NCI-H146 treated with DMSO at 0.1 percent for 48 hours (cell line): ENCODE measurements at regions not wholly inside any gene's neighbourhood (a gene's known extent, or its start where the extent isn't known, plus 50 kb on each side); places are given as distances from the start of the nearest gene placed in this dataset.
"Not testable (repeated sequence)": the region's sequence is repeated elsewhere in the genome, so short reads cannot be mapped to it uniquely, and the experiment has no call there.

ENCODE experiments used
- DNase-seq: peaks from one replicate; lab custom pipeline; 2025; ENCODE audit not compliant: unreplicated experiment; lab: John Stamatoyannopoulos, UW

DNA sequence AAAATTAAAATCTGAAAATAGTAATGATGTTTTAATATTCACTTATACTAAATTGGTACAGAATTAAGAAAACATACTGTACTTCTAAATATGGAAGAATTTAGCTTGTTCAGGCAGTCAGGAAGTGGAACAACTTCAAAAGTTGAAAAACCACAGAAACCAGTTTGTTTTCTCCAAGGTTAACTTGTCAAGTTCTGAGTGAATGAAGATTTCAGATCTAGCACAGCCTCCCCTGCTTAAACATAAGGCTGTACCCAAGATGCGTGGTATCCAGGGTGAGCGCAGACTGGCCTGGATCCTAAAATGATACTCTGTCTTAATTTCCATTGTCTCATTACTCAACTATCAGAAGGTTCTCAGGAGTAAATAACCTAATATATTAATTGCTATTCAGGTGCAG is 730.7 kb upstream of the KIF2B start:
- no peak for DNase-seq

DNA sequence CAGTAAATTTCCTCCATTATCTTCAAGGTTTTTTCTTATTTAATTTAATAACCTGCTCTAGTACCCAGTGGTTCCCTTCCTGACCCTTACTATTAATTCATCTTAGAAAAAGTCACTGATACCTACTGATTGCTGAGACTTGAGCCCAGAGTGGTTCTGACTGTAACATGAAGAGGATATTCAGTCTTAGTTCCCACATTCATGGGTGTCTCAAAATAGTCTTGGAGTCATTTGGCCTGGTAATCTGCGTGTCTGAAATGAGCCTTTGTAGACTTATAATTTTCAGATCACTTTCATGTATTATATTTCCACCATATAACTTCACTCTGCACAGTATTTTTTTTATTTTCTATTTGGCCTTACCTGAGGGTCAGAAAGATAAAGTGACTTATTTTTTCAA is 732.0 kb upstream of the KIF2B start:
- DNase-seq = no peak

DNA sequence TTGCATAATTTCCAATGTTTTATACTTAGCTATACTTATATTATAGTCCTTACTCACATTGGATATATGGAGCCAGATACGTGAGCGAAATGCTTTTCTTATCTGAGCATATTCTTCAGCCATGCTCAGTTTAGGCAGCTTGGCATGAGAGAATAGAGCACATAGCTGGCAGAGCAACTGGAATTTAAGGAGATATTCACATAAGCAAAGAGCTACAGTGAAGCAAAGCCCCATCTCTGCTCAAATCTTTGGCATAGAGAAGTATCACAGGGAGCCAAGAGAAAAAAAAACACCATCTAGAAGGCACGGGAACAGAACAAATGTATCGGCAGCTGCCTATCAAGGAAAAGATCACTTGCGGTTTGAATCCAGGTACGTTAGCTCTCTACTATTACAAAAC is 734.2 kb upstream of the KIF2B start:
- no peak for DNase-seq

DNA sequence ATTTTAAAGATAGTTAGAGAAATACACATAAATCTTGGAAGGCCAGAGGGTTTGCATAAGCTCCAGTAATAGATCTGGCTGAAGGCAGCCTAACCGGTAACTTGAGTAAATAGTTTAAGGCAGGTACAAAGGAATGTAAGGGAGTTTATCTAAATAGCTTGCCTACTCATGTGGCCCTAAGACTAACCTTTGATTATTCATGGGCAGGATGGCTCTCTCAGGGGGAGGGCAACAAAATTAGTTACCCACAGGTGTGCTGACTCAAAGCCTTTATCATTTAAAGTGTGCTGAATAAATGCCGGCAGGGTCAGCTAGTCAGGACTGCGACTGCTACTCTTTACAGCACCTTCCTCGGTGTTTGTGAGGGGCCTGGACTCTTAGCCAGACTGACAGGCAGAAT is 761.3 kb upstream of the KIF2B start:
- no peak for DNase-seq

DNA sequence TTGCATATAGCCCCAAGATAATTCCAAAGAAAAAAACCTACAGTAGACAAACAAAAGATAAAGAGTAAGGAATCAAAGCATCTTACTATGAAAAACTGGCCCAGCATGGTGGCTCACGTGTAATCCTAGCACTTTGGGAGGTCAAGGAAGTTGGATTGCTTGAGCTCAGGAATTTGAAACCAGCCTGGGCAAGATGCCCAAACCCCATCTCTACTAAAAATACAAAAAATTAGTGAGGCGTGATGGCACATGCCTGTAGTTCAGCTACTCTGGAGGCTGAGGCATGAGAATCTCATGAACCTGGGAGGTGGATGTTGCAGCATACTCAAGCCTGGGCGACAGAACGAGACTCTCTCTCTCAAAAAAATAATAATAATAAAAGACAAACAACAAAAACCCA is 764.7 kb upstream of the KIF2B start:
- DNase-seq = no peak

DNA sequence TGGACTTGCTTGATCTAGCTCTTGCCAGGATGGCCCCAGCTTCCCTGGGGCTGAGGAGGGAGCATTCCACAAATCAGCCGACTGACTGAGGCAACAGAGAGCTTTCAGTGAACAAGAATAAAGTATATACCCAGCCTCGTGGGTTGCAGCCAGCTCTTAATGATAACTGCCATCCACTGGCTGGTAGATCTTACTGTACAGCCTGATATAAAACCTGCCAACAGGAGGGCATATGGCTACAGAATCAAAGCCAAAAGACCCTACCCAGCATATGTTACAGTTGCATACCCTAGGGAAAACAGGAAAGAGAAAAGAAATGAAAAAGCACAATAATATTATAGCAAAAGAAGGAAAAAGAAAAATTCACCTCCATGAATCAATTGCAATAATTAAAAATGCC is 775.9 kb upstream of the KIF2B start:
- no peak for DNase-seq

DNA sequence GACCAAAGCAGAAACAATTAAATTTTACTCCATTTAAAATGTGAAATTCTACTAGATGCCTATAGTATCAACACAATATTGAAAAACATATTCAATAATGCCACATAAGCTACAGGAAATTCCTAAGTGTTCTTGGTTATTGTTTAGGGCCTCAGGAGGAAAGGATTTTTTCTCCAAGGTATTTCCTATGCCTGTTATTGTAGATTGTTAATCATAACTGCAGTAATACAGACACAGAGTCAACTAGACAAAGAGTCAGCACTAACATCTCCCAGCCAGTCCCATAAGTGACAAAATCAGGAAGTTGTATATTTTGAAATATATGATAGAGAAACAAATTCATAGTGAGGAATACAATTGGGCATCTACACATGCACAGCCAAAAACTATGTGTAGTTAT is 782.7 kb upstream of the KIF2B start:
- DNase-seq = no peak

DNA sequence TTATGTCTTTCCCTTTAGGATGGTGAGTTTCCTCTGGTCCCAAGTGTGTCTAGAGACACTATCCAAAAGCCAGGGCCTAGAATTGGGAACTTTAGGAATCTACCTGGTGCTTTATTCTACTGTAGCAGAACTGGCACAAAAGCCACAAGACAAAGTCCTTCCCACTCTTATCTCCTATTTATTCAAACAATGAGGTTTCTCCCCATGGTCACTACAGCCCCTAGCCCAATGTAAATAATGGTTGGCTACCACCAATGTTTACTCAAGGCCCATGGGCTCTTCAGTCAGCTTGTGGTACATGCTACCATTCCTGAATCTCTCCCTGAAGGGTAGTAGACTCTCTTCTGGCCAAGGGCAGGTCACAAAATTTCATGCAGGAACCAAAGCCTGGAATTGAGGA is 789.4 kb upstream of the KIF2B start:
- DNase-seq = no peak

DNA sequence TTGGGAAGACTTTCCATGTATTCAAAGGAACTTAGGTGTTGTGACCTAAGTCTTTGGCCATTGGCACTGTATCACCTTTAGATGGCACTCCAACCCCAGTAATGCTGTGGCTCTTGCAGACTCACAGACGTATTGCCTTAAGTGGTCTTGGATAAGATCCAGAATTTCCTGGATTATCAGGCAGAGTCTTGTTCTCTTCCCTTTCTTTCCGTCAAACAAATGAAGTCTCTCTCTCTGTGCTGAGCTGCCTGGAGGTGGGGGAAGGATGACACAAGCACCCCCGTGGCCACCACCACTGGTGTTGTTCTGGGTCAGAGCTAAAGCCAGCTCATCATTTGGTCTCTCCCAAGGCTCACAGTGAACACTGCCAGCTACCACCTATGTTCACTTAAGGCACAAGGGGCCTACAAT is 789.9 kb upstream of the KIF2B start:
- DNase-seq = no peak

DNA sequence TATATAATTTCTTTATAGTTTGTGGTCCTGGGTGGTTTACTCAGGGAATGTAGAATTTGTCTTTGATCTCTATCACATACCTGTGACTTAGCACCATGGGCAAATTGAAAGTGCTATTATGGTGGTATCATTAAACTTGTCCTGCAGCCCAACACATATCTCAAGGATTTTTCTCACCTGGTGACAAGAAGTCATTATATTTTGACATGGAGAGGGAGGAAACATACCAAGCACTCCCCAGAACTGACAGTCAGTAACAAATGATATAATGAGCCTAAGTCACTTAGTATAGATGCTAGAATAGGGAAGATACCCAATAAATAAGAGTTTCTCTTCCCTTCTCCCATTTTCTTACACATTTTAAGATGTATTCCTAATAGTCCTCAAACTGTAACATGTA is 805.5 kb upstream of the KIF2B start:
- DNase-seq = no peak

DNA sequence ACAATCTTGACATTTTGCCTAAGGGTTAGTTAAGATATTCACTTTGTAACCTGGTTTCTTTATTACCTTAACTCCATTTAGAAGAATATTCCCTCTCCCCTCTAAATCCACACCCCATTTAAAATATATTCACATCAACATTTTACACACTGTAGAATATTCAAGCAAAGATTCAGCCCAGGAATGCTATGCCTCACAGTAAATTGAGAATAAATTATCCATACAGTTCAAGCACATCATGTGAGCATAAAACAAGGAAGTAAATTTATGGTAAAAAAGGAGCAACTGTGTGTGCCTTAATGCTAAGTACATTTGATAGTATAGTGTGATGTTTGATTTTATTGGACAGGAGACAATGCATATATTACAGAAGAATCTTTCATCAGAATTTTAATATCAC is 806.6 kb upstream of the KIF2B start:
- DNase-seq = no peak

DNA sequence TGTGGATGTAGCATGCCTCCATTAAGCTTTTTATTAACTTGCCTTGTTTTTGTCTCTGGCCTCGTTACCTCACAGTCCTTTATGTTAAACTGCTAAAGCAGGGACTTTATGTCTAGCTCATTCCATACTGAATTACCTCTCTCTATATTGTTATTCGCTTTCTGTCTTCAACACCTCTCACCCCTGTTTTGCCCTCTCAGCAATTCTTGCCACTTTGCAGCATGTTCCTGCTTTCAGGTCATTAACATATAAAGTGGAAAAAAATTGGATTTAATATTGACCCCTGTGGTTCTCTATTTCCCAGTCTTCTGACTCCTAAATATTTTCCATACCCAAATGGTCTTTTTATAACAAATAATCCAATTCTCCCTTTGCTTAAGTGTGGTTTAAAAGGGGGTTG is 810.4 kb upstream of the KIF2B start:
- no peak for DNase-seq

DNA sequence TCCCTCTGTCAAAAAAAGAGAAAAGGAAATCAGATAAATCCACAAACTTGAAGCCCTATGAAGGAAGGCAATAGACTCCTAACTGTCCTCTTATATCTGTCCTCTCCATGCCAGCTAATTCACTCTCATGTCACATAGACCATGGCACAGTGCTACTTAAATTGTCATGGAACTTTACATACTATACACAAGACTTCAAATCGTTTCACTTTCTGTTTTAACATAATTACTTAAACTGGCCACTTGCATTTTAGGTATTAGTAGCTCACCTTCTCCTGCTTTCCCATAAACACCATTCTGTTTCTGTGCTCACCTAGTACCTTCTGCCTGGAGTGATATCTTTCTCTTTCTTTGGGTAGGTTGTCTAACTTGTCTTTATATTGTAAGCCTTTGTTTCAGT is 816.7 kb upstream of the KIF2B start:
- no peak for DNase-seq

DNA sequence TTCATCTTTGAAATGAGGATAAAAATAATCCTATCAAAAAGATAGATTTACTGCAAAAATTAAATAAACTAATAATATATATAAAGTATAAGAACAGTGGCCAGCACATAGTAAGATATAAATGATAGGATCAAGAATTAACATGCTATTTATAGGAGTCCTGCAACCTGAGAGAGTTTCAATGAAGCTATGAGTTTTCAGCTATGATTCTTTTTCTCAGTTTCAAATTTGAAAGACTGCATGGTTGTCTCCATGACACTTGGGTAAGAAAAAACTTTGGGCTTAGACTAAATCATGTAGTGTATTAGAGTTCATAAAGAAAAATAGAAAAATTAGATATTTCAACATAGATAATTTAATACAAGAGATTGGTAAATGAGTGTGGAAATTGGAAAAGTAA is 817.8 kb upstream of the KIF2B start:
- no peak for DNase-seq

DNA sequence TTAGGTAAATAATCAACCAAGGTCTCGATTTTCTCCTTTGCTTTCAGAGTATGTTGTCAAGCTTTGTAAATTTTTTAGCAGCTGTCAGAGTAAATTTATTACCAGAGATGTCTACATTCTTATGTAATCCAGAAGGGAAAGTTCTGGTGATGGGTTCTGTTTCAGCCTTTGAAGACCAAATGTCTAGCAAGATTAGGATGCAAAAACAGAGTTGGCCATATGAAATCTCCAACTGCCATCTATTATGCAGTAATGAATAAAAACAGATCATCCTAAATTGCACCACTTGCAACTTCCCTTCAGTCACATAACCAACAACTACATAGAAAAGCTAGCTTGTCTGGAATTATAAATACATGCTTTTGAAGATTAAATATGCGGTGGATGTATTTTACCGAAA is 826.8 kb upstream of the KIF2B start:
- no peak for DNase-seq

DNA sequence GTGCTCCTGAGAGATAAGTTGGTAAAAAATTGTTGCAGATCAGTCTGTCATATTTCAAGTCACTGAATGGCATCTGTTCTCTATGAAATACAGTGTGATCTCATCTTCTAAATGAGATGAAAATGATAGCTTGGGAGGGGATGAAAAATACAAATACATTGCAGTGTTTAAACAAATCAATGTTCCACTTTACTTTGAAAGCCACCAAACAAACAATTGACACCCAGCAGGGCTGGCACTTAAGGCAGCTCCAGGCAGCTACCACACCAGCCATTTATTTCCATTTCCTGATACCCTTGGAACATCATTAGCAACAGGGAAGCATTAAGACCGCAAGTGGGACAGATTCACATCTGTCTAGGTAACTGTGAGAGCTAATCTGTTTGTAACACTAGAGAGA is 827.6 kb upstream of the KIF2B start:
- no peak for DNase-seq

DNA sequence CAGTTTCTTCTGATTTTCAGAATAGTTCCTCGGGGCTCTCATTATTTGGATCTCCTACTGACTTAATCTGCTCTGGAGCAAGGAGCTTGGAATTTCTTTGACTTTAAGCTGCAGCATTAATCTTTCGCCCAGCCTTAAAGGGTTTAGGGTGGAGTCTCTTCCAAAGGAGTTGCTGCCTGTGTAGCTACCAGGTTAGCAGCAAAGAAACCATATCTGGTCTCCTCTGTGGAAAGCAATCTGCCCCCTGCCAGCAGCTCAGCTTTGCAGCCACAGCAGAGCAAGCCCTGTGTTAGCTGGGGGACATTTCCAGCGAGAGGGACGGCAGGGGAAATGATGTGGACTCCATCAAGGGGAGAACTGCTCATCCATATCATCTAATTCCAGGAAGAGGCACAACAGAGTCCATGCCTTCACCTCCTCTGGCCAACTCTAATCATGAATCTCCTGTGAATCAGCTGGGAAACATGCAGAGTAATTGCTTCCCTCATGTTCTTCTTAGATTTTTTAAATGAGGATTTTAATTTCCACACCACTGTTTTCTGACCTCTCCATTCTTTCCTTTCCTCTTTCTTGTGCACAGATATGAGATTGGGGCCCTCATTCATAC is 827.6 kb upstream of the CA10 start:
- DNase-seq = no peak

DNA sequence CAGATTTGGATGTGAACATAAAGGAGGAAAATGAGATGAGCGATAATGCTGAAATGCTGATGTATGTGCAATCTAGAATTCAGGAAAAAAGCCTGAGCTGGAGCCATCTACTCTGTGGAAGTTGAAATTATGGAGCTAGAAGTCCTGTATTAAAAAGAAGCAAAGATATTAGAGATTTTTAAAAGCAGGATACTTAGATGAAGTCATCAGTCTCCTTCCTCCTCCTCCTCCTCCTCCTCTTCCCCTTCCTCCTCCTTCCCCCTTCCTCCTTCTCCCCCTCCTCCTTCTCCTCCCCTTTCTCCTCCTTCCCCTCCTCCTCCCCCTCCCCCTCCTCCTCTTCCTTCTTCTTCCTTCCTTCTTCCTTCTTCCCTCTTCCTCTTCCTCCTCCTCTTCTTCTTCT is 823.8 kb upstream of the CA10 start:
- no peak for DNase-seq

DNA sequence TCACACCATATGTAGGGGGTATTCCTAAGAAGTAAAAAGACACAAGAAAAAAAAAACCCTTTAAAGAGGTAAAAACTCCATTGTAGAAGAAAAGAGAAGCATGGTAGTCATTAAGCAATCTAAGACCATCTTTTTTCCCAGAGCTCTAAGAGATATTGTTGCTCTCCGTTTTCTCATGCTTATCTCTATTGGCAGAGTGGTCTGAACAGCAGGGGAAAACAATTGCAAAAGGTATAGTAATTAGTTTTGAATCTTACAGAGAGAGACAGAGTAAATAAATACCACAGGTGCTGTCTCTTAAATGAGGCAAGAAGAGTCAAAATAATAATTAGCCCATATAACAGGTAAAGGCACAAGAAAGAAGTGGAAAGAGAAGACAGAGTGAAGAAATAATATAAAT is 821.4 kb upstream of the CA10 start:
- no peak for DNase-seq

DNA sequence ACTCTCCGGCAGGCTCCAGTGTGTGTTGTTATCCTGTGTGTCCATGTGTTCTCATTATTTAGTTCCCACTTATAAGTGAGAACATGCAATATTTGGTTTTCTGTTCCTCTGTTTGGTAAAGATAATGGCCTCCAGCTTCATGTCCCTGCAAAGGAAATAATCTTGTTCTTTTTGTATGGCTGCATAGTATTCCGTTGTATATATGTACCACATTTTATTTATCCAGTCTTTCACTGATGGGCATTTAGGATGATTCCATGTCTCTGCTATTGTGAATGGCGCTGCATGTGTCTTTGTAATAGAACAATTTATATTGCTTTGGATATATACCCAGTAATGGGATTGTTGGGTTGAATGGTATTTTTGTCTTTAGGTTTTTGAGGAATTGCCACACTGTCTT is 807.3 kb upstream of the CA10 start:
- no peak for DNase-seq

DNA sequence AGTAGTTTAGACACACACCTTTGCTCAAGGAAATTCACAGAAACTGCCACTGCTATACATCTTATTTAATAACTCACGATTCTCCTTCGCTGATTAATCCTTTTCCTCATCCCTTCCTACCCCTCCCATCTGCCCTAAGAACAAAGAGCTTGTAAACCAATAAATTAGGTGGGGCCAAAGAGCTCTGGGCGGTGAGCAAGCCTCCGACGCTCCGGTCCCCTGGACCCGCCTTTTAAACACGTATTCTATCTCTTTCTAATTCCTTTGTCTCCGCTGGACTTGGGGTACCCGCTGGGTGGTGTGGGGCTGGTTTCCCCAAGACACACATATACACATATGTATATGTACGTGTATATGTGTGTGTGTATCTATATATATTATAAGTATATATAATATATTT is 803.2 kb upstream of the CA10 start:
- not testable (repeated sequence) for DNase-seq

DNA sequence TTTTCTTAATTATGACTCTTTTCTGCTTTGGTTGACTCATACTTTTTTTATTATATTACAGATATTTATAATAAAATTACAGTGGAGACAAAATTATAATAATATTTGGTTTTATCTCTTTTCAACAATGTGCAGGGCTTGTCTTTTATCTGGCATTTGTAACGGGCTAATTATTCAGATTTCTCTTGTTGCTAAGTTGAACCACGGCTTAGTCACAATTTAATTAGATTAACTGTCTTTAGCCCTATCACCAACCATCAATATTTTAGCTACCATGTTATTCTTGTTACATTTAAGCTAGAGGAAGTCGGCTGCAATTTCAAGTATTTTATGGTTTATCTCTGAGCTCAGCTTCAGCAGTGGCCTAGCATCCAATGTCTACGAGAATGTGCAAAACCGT is 798.9 kb upstream of the CA10 start:
- DNase-seq = no peak

DNA sequence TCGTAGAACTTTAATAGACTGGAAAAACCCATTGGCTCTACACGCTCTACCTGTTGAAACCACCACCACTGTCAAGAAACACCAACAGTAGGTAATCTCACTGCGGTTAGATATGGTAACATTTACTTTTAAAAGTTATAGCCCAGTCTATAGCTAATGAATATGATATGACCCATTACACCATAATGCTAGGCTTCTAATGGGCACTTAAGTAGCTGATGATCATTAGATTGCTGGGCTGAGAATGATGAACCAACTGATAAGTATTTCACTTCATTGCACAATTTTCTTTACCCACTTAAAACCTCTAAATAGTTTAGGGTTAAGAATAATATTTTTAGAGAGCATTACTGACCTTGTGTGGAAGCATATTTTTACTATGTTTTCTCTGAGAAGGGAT is 788.9 kb upstream of the CA10 start:
- no peak for DNase-seq
